ENCODE measurements at regions not wholly inside any gene's neighbourhood (a gene's known extent, or its start where the extent isn't known, plus 50 kb on each side); places are given as distances from the start of the nearest gene placed in this dataset.

- TF ChIP-seq CTCF (IDR thresholded peaks at IDR 0.05 in 4 of 5, conservative IDR thresholded peaks at IDR 0.05 in 1 of 5) (no peak), POLR2A (IDR thresholded peaks at IDR 0.05) (no peak)
These were observed 414.3 kb downstream of the SETD4 start for GRCh38 chr21:35645991-35646390.
